ENCODE measurements at regions not wholly inside any gene's neighbourhood (a gene's known extent, or its start where the extent isn't known, plus 50 kb on each side); places are given as distances from the start of the nearest gene placed in this dataset.

- TF ChIP-seq EZH2 (optimal IDR thresholded peaks at IDR 0.05; ENCODE audit: low read depth, low read length), result no peak
- no peak for TF ChIP-seq EZH2phosphoT487 (IDR thresholded peaks at IDR 0.05; ENCODE audit: low read length)
- no peak for TF ChIP-seq CTCF (IDR thresholded peaks at IDR 0.05; ENCODE audit: low read length)
- Histone ChIP-seq H4K20me1 (ENCODE audit: insufficient read depth, low read length) (no peaks in the 10 kb centered on the region), H3K36me3 (replicated peaks; ENCODE audit: insufficient read depth, low read length) (no peaks in the 10 kb centered on the region), H3K27me3 (replicated peaks; ENCODE audit: insufficient read depth, low read length) (no peaks in the 10 kb centered on the region), H3K79me2 (ENCODE audit: low read length) (no peaks in the 10 kb centered on the region), H3K27ac (ENCODE audit: low read length) (no peak overlapping the region), H3K9me3 (replicated peaks; ENCODE audit: insufficient read depth, low read length) (no peaks in the 10 kb centered on the region), H3K4me3 (ENCODE audit: low read length) (no peak overlapping the region), H3F3A (ENCODE audit: insufficient read depth, low read length) (no peaks in the 10 kb centered on the region), H3K4me1 (ENCODE audit: low read length) (no peaks in the 10 kb centered on the region), H3K4me2 (ENCODE audit: low read depth, low read length) (no peak overlapping the region), H3K9me2 (replicated peaks; ENCODE audit: insufficient read depth, low read length) (no peaks in the 10 kb centered on the region), H3K9ac (ENCODE audit: low read length) (no peak overlapping the region), H2AFZ (ENCODE audit: low read length) (no peak overlapping the region)
- DNase-seq, result no peak
Observed at GRCh38 chr1:219000005-219000404, 173.7 kb upstream of the LYPLAL1 start.

GRCh38 chr1:219000631-219001030 lies 173.0 kb upstream of the LYPLAL1 start:
- H3K4me3 ChIP-seq (ENCODE audit: low read length), result no peak overlapping the region
- no peak overlapping the region for H3K27ac ChIP-seq (ENCODE audit: low read length)
- no peaks in the 10 kb centered on the region for H3K36me3 ChIP-seq (replicated peaks; ENCODE audit: insufficient read depth, low read length)
- H3K4me1 ChIP-seq (ENCODE audit: low read length), result no peaks in the 10 kb centered on the region
- no peaks in the 10 kb centered on the region for H3F3A ChIP-seq (ENCODE audit: insufficient read depth, low read length)
- DNase-seq, result no peak
- no peaks in the 10 kb centered on the region for H3K9me2 ChIP-seq (replicated peaks; ENCODE audit: insufficient read depth, low read length)
- H2AFZ ChIP-seq (ENCODE audit: low read length), result no peak overlapping the region
- H3K9me3 ChIP-seq (replicated peaks; ENCODE audit: insufficient read depth, low read length), result no peaks in the 10 kb centered on the region
- no peaks in the 10 kb centered on the region for H4K20me1 ChIP-seq (ENCODE audit: insufficient read depth, low read length)
- TF ChIP-seq CTCF (IDR thresholded peaks at IDR 0.05; ENCODE audit: low read length), result no peak
- TF ChIP-seq EZH2 (optimal IDR thresholded peaks at IDR 0.05; ENCODE audit: low read depth, low read length), result no peak
- TF ChIP-seq EZH2phosphoT487 (IDR thresholded peaks at IDR 0.05; ENCODE audit: low read length), result no peak
- no peak overlapping the region for H3K9ac ChIP-seq (ENCODE audit: low read length)
- no peaks in the 10 kb centered on the region for H3K27me3 ChIP-seq (replicated peaks; ENCODE audit: insufficient read depth, low read length)
- no peak overlapping the region for H3K4me2 ChIP-seq (ENCODE audit: low read depth, low read length)
- no peaks in the 10 kb centered on the region for H3K79me2 ChIP-seq (ENCODE audit: low read length)

GRCh38 chr1:219010720-219011119 lies 163.0 kb upstream of the LYPLAL1 start:
- Histone ChIP-seq H2AFZ (ENCODE audit: low read length) (no peak overlapping the region), H3K27me3 (replicated peaks; ENCODE audit: insufficient read depth, low read length) (no peaks in the 10 kb centered on the region), H3K9me2 (replicated peaks; ENCODE audit: insufficient read depth, low read length) (no peaks in the 10 kb centered on the region), H3F3A (ENCODE audit: insufficient read depth, low read length) (no peaks in the 10 kb centered on the region), H3K36me3 (replicated peaks; ENCODE audit: insufficient read depth, low read length) (no peaks in the 10 kb centered on the region), H3K4me2 (ENCODE audit: low read depth, low read length) (no peak overlapping the region), H3K4me1 (ENCODE audit: low read length) (no peaks in the 10 kb centered on the region), H3K9me3 (replicated peaks; ENCODE audit: insufficient read depth, low read length) (no peaks in the 10 kb centered on the region), H3K9ac (ENCODE audit: low read length) (no peak overlapping the region), H3K79me2 (ENCODE audit: low read length) (no peaks in the 10 kb centered on the region), H4K20me1 (ENCODE audit: insufficient read depth, low read length) (no peaks in the 10 kb centered on the region), H3K4me3 (ENCODE audit: low read length) (no peak overlapping the region), H3K27ac (ENCODE audit: low read length) (no peak overlapping the region)
- DNase-seq, result no peak
- no peak for TF ChIP-seq CTCF (IDR thresholded peaks at IDR 0.05; ENCODE audit: low read length)
- no peak for TF ChIP-seq EZH2phosphoT487 (IDR thresholded peaks at IDR 0.05; ENCODE audit: low read length)
- TF ChIP-seq EZH2 (optimal IDR thresholded peaks at IDR 0.05; ENCODE audit: low read depth, low read length), result no peak

Data from MM.1S (cell line).